ENCODE measurements at regions not wholly inside any gene's neighbourhood (a gene's known extent, or its start where the extent isn't known, plus 50 kb on each side); places are given as distances from the start of the nearest gene placed in this dataset.

DNA sequence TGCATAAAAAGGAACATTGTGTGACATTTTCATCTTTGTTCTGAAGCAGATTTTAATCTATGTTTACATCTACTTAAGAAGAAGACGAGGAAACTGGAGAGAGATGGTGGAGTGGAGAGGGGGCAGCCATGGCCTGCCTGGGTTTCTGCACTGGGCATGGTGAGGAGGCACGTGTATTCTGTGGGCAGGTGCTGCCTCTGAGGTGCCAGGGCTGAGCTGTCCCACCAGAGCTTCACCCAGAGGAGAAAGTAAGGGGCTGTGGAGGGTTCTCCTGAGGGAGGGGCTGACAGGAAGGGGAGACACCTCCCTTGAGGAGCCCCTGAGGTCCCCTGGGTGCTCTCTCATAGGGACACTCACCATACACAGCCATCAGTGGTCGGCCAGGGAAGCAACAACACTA lies 372.4 kb upstream of the OR4E1 start:
- WGBS, 4 donors, result 54 to 72% (median 65%) methylated on average over 3 of the region's 3 CpGs
- TF ChIP-seq, protein P1, sequence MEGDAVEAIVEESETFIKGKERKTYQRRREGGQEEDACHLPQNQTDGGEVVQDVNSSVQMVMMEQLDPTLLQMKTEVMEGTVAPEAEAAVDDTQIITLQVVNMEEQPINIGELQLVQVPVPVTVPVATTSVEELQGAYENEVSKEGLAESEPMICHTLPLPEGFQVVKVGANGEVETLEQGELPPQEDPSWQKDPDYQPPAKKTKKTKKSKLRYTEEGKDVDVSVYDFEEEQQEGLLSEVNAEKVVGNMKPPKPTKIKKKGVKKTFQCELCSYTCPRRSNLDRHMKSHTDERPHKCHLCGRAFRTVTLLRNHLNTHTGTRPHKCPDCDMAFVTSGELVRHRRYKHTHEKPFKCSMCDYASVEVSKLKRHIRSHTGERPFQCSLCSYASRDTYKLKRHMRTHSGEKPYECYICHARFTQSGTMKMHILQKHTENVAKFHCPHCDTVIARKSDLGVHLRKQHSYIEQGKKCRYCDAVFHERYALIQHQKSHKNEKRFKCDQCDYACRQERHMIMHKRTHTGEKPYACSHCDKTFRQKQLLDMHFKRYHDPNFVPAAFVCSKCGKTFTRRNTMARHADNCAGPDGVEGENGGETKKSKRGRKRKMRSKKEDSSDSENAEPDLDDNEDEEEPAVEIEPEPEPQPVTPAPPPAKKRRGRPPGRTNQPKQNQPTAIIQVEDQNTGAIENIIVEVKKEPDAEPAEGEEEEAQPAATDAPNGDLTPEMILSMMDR (IDR thresholded peaks at IDR 0.05), result no peak
- TF ChIP-seq POLR2A (IDR thresholded peaks at IDR 0.05), result no peak
- intact Hi-C loops (cut with DNase I), result no loop called here

DNA sequence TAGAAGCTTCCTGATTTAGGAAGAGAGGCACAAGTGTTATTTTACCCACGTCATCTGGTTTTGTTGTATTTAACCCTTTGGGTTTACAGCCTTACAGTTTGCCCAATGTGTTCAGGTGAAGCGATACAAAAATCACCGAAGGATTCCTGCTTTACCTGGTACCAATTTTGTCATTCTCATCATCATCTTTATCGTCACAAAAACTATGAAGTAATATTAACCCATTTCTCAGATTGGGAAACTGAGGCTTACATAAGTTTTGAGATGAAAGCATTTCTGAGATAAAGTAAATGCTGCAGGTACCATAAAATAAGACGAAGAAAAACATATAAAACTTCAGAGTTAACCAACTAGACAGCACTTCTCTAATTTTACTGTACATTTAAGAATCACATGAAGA lies 370.6 kb upstream of the OR4E1 start:
- intact Hi-C loops (cut with DNase I), result no loop called here
- TF ChIP-seq, protein P1 (IDR thresholded peaks at IDR 0.05), result no peak
- no peak for TF ChIP-seq POLR2A (IDR thresholded peaks at IDR 0.05)
- Histone ChIP-seq H3K4me1 (replicated peaks in 1 of 2) (no peaks in the 10 kb centered on the region), H3K27me3 (no peaks in the 10 kb centered on the region), H3K36me3 (replicated peaks in 1 of 2) (no peaks in the 10 kb centered on the region), H3K27ac (no peak overlapping the region), H3K9me3 (replicated peaks in 1 of 3) (no peaks in the 10 kb centered on the region), H3K4me3 (no peak overlapping the region)
- DNase-seq, result no peak
- 63 to 67% (median 64%) methylated on average over 5 of the region's 5 CpGs for WGBS, 4 donors

More for the DNA sequence above, 372.4 kb upstream of the OR4E1 start:
- Histone ChIP-seq H3K4me1 (replicated peaks in 1 of 2) (no peaks in the 10 kb centered on the region), H3K36me3 (replicated peaks in 1 of 2) (no peaks in the 10 kb centered on the region), H3K9me3 (replicated peaks in 1 of 3) (no peaks in the 10 kb centered on the region), H3K4me3 (no peak overlapping the region), H3K27me3 (no peaks in the 10 kb centered on the region), H3K27ac (no peak overlapping the region)
- DNase-seq, result no peak

DNA sequence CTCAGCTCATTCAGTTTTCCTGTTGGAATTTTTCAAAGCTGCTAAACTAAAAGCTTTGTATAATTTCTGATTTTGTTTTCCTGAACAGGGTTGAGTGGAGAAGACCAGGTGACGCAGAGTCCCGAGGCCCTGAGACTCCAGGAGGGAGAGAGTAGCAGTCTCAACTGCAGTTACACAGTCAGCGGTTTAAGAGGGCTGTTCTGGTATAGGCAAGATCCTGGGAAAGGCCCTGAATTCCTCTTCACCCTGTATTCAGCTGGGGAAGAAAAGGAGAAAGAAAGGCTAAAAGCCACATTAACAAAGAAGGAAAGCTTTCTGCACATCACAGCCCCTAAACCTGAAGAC lies 367.1 kb upstream of the OR4E1 start:
- WGBS, 4 donors, result 75 to 85% (median 81%) methylated on average over 3 of the region's 3 CpGs
- Histone ChIP-seq H3K4me1 (replicated peaks in 1 of 2) (no peaks in the 10 kb centered on the region), H3K27ac (no peak overlapping the region), H3K36me3 (replicated peaks in 1 of 2) (no peaks in the 10 kb centered on the region), H3K9me3 (replicated peaks in 1 of 3) (no peaks in the 10 kb centered on the region), H3K4me3 (no peak overlapping the region), H3K27me3 (no peaks in the 10 kb centered on the region)
- no peak for DNase-seq
- TF ChIP-seq, protein P1 (IDR thresholded peaks at IDR 0.05), result no peak
- no peak for TF ChIP-seq POLR2A (IDR thresholded peaks at IDR 0.05)
- intact Hi-C loops (cut with DNase I), result no loop called here

DNA sequence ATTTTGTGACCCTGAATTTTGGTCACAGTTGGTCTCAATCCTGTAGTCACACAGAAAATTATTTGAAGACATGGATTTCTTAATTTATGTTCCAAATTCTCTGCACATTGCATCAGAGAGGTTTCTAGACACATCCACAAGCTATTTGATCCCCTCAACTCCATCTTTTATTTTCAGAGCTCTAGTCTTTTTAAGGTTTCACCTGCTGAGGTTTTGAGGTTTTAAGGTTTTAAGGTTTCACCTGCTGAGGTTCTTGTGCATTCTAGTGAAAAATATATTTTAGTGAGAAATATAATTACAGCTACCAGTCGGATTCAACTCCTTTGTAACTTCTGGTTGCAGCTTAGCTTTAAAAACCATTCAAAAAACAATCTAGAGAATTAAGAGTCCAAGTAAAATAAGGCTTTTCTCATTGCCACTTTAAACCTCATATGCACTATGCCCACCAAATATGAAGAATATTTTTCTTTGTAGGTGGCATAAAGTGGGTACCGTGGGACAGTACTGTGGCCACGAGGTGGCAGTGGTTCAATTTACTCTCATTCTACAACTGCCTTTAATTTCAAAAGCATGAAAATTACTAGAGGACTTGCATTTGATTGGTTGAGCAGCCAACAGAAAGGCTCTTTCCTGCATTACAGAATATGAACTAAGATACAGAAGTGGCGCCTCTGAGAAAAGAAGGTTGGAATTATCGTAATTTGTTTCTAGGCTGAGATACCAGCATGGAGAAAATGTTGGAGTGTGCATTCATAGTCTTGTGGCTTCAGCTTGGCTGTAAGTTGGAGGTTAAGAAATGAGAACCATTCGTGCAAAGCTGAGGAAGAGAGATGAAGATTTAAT lies 366.5 kb upstream of the OR4E1 start:
- intact Hi-C loops (cut with DNase I), result no loop called here
- DNase-seq, result peak in 1 of 7 donors; percentile 7
- no peaks in the 10 kb centered on the region for H3K36me3 ChIP-seq (replicated peaks in 1 of 2)
- TF ChIP-seq, protein P1 (IDR thresholded peaks at IDR 0.05), result peak in 2 of 6 experiments; percentile 12 to 36
- no peak for TF ChIP-seq POLR2A (IDR thresholded peaks at IDR 0.05)
- WGBS, 4 donors, result 34 to 40% (median 38%) methylated on average over 6 of the region's 6 CpGs
- no peaks in the 10 kb centered on the region for H3K4me1 ChIP-seq (replicated peaks in 1 of 2)
- H3K4me3 ChIP-seq, result no peak overlapping the region
- no peaks in the 10 kb centered on the region for H3K9me3 ChIP-seq (replicated peaks in 1 of 3)
- H3K27me3 ChIP-seq, result no peaks in the 10 kb centered on the region
- no peak overlapping the region for H3K27ac ChIP-seq

Measured in adrenal gland (tissue), 9 donors.